ENCODE measurements at regions not wholly inside any gene's neighbourhood (a gene's known extent, or its start where the extent isn't known, plus 50 kb on each side); places are given as distances from the start of the nearest gene placed in this dataset.

- TF ChIP-seq CTCF (IDR thresholded peaks at IDR 0.05; ENCODE audit: low read depth, low read length) = no peak
- CTCF ChIA-PET = no interaction called here
- no peak for DNase-seq (ENCODE audit: low read depth, low spot score)
- peaks cover 42% of the 10 kb centered on the region for H3K9me3 ChIP-seq (ENCODE audit: control insufficient read depth, insufficient read depth, low read length)
- POLR2A ChIA-PET = no interaction called here
- no peak overlapping the region for H3K27ac ChIP-seq (ENCODE audit: low read depth, low read length)
- no peak overlapping the region for H3K4me3 ChIP-seq (ENCODE audit: low read depth, low read length)
- no peaks in the 10 kb centered on the region for H3K27me3 ChIP-seq (ENCODE audit: control insufficient read depth, insufficient read depth, low read length)
Measured at GRCh38 chr21:40915114-40915513, 68.2 kb upstream of the DSCAM start.

GRCh38 chr21:40923407-40923806 is 76.4 kb upstream of the DSCAM start:
- ChIA-PET POLR2A (no interaction called here), CTCF (no interaction called here)
- no peak overlapping the region for H3K4me3 ChIP-seq (ENCODE audit: low read depth, low read length)
- H3K27me3 ChIP-seq (ENCODE audit: control insufficient read depth, insufficient read depth, low read length) = no peaks in the 10 kb centered on the region
- no peak for TF ChIP-seq CTCF (IDR thresholded peaks at IDR 0.05; ENCODE audit: low read depth, low read length)
- DNase-seq (ENCODE audit: low read depth, low spot score) = no peak
- H3K9me3 ChIP-seq (ENCODE audit: control insufficient read depth, insufficient read depth, low read length) = peaks cover 20% of the 10 kb centered on the region
- H3K27ac ChIP-seq (ENCODE audit: low read depth, low read length) = no peak overlapping the region

- POLR2A ChIA-PET = no interaction called here
- CTCF ChIA-PET = no interaction called here
- H3K9me3 ChIP-seq (ENCODE audit: control insufficient read depth, insufficient read depth, low read length) = peaks cover 19% of the 10 kb centered on the region
- no peak for DNase-seq (ENCODE audit: low read depth, low spot score)
- no peak for TF ChIP-seq CTCF (IDR thresholded peaks at IDR 0.05; ENCODE audit: low read depth, low read length)
- no peaks in the 10 kb centered on the region for H3K27me3 ChIP-seq (ENCODE audit: control insufficient read depth, insufficient read depth, low read length)
- no peak overlapping the region for H3K27ac ChIP-seq (ENCODE audit: low read depth, low read length)
- H3K4me3 ChIP-seq (ENCODE audit: low read depth, low read length) = no peak overlapping the region
Measured at GRCh38 chr21:40923901-40924300, 76.9 kb upstream of the DSCAM start.

- POLR2A ChIA-PET = no interaction called here
- Histone ChIP-seq H3K27ac (ENCODE audit: low read depth, low read length) (no peak overlapping the region), H3K9me3 (ENCODE audit: control insufficient read depth, insufficient read depth, low read length) (peaks cover 23% of the 10 kb centered on the region), H3K27me3 (ENCODE audit: control insufficient read depth, insufficient read depth, low read length) (no peaks in the 10 kb centered on the region), H3K4me3 (ENCODE audit: low read depth, low read length) (no peak overlapping the region)
- TF ChIP-seq CTCF (IDR thresholded peaks at IDR 0.05; ENCODE audit: low read depth, low read length) = no peak
- CTCF ChIA-PET = no interaction called here
- no peak for DNase-seq (ENCODE audit: low read depth, low spot score)
Measured at GRCh38 chr21:40924641-40925040, 77.7 kb upstream of the DSCAM start.

- TF ChIP-seq CTCF (IDR thresholded peaks at IDR 0.05; ENCODE audit: low read depth, low read length) = no peak
Measured at GRCh38 chr21:40926238-40926637, 79.3 kb upstream of the DSCAM start.

More at GRCh38 chr21:40926238-40926637, 79.3 kb upstream of the DSCAM start:
- no peak for DNase-seq (ENCODE audit: low read depth, low spot score)
- no peak overlapping the region for H3K4me3 ChIP-seq (ENCODE audit: low read depth, low read length)
- ChIA-PET POLR2A (no interaction called here), CTCF (no interaction called here)
- no peak overlapping the region for H3K27ac ChIP-seq (ENCODE audit: low read depth, low read length)
- no peaks in the 10 kb centered on the region for H3K27me3 ChIP-seq (ENCODE audit: control insufficient read depth, insufficient read depth, low read length)
- H3K9me3 ChIP-seq (ENCODE audit: control insufficient read depth, insufficient read depth, low read length) = peaks cover 22% of the 10 kb centered on the region
